Cardiac muscle cell (in vitro differentiated cells and primary cell): ENCODE measurements at regions not wholly inside any gene's neighbourhood (a gene's known extent, or its start where the extent isn't known, plus 50 kb on each side); places are given as distances from the start of the nearest gene placed in this dataset.

Source experiments
- DNase-seq, 2 donors: peaks; one replicate each; pipeline versions ENCODE4 v3.0.0 to v3.0.0-alpha.2; 2010 to 2017; ENCODE audit warnings: low read depth in 1 of 2, low spot score in 1 of 2
- H3K27ac ChIP-seq: fragments of 200-600 bp; sonication (generic); 2 replicates; pipeline ENCODE4 v1.5.1; 2016
- H3K27me3 ChIP-seq: fragments of 200-600 bp; sonication (generic); 2 replicates; pipeline ENCODE4 v1.6.0; 2016; ENCODE audit warnings: control low read depth
- H3K36me3 ChIP-seq: fragments of 200-600 bp; sonication (generic); 2 replicates; pipeline ENCODE4 v1.5.1; 2016; ENCODE audit warnings: control low read depth
- H3K4me1 ChIP-seq: fragments of 200-600 bp; sonication (generic); 2 replicates; pipeline ENCODE4 v1.8.1; 2017; ENCODE audit warnings: low read depth, mild to moderate bottlenecking, mixed run types
- H3K4me3 ChIP-seq: fragments of 200-600 bp; sonication (generic); 2 replicates; pipeline ENCODE4 v1.5.1; 2016; ENCODE audit warnings: mild to moderate bottlenecking
- H3K9me3 ChIP-seq: fragments of 200-600 bp; sonication (generic); 2 replicates; pipeline ENCODE4 v1.5.1; 2017; ENCODE audit warnings: low read depth, mild to moderate bottlenecking, control low read depth
- TF ChIP-seq, protein P1 (sequence below): IDR thresholded peaks from 2 replicates; pipeline ENCODE4 v1.5.1; 2012; ENCODE audit warnings: low read depth, mild to moderate bottlenecking, low read length

DNA sequence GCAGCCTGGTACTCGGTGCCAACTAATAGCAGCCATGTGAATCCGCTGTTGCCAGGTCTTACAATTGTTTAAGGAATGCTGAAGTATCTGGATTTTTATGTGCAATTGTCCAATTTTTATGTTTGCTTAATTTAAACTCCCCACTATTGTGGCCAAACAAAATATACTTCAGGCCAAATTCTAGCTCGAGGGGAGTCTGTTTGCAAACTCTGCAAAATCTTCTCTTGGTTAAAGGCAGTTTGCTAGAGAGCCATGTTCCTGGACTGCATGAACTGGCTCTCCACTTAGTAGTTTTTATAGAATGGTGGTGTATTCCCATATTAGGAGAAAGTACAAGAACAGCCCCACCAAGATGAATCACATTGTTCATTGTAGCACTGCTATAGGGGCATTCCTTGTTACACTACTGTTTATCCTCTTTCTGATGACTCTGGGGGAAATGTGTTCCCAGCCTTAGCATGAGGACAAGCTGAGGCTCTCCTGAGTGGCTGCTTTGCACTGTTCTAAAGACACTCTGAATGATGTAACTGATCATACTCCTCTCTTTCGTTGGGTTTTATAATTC lies 178.0 kb upstream of the GLI3 start:
- DNase-seq = peak in 1 of 2 donors; percentile 11
- no peaks in the 10 kb centered on the region for H3K27me3 ChIP-seq
- no peaks in the 10 kb centered on the region for H3K36me3 ChIP-seq
- no peak overlapping the region for H3K4me3 ChIP-seq
- H3K27ac ChIP-seq = no peak overlapping the region
- H3K4me1 ChIP-seq = no peaks in the 10 kb centered on the region
- TF ChIP-seq, protein P1, sequence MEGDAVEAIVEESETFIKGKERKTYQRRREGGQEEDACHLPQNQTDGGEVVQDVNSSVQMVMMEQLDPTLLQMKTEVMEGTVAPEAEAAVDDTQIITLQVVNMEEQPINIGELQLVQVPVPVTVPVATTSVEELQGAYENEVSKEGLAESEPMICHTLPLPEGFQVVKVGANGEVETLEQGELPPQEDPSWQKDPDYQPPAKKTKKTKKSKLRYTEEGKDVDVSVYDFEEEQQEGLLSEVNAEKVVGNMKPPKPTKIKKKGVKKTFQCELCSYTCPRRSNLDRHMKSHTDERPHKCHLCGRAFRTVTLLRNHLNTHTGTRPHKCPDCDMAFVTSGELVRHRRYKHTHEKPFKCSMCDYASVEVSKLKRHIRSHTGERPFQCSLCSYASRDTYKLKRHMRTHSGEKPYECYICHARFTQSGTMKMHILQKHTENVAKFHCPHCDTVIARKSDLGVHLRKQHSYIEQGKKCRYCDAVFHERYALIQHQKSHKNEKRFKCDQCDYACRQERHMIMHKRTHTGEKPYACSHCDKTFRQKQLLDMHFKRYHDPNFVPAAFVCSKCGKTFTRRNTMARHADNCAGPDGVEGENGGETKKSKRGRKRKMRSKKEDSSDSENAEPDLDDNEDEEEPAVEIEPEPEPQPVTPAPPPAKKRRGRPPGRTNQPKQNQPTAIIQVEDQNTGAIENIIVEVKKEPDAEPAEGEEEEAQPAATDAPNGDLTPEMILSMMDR = no peak
- H3K9me3 ChIP-seq = no peaks in the 10 kb centered on the region

DNA sequence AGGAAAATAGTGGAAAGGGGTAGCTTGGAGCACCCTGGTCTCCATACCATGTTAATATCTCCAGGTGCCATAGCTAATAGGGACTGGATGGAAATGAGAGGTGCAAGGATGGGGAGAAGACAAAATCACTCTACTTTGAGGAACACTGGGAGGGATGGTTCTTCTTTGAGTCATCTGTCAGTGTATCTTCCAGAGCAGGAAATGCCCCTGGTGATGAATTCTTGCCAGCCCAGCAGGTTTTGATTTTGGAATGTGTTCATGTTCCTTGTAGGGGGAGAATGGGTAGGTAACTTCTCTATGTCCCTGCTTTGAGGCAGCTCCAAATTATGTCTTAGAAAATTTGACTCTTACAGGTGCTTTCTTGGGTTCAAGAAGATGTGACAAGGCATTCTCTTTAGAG lies 177.0 kb upstream of the GLI3 start:
- Histone ChIP-seq H3K9me3 (no peaks in the 10 kb centered on the region), H3K4me3 (no peak overlapping the region), H3K36me3 (no peaks in the 10 kb centered on the region), H3K27ac (no peak overlapping the region), H3K4me1 (no peaks in the 10 kb centered on the region), H3K27me3 (no peaks in the 10 kb centered on the region)
- TF ChIP-seq, protein P1 = no peak
- DNase-seq = no peak

DNA sequence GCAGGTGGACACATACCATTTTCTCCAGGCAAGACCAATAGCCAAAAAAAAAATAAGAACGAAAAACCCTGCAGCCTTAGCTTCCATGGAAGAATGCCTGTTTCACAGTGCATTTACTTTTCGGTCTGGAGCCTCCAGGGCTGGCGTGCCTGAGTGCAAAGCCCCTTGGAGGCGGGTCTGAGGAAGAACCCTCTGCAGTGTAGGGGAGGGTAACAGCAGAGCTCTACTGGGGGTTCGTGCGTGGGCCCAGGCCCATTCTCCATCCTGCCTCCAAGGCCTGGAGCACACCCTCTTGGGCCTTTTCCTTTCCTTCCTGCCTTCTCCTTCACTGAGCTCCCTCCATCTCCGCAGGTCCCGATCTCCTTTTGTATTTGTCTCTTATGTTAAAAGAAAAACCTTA lies 172.3 kb upstream of the GLI3 start:
- TF ChIP-seq, protein P1 = no peak
- no peak overlapping the region for H3K27ac ChIP-seq
- no peaks in the 10 kb centered on the region for H3K4me1 ChIP-seq
- no peaks in the 10 kb centered on the region for H3K9me3 ChIP-seq
- H3K4me3 ChIP-seq = no peak overlapping the region
- no peaks in the 10 kb centered on the region for H3K36me3 ChIP-seq
- DNase-seq = no peak
- H3K27me3 ChIP-seq = no peaks in the 10 kb centered on the region

DNA sequence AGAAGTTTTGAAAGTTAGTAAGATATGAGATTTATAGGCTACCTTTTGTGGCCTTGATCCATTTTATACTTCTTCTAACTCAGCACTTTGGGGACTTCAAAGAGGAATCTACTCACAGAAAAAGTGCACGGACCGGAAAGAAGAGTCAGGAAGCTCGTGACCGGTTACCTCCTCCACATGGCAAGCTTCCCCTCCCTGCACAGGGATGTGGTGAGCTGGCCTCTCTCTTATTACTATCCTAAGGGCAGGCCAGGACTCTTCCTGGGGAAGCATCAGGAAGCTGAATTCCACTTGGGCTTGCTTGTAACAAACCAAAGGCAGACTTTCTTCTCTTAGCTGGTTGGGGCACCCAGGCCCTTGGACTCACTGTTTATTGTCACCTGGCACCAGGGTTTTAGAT lies 170.8 kb upstream of the GLI3 start:
- TF ChIP-seq, protein P1 = no peak
- peak in 1 of 2 donors; percentile 46 for DNase-seq

DNA sequence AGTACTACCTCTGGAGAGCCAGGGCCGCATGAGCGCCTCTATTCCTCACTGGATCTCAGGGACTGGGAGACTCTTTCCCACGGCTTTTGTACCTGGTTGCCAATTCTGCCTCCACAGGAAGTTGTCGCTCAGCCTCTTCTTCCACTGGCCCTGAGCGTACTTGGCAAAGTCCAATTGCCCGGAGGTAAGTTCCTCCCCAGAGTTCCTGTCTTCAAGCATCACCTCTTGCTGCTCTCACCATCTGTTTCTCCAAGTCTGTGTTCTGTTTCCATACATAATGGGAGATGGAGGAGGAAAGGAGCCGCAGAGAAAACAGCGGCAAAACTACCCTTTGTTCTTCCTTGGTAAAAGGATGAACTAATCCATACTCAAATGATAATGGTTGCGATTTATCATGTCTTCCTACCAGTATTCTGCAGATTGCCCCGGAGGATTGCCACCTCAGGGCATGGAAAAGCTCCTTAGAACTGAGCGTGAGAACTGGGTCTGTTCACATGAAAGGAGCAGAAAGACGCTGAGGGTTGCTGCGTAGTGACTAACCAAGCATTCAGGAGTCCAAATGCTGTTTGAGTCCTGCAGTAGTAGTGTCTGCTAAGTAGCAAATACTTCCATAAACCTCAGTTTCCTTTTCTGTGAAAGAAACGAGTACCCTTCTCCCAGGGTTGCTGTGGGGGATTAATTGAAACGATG lies 170.2 kb upstream of the GLI3 start:
- Histone ChIP-seq H3K4me1 (peaks cover 6% of the 10 kb centered on the region), H3K27ac (no peak overlapping the region), H3K27me3 (no peaks in the 10 kb centered on the region), H3K36me3 (no peaks in the 10 kb centered on the region), H3K4me3 (no peak overlapping the region), H3K9me3 (no peaks in the 10 kb centered on the region)
- no peak for DNase-seq
- TF ChIP-seq, protein P1 = no peak

More for the DNA sequence above, 170.8 kb upstream of the GLI3 start:
- Histone ChIP-seq H3K27me3 (no peaks in the 10 kb centered on the region), H3K27ac (no peak overlapping the region), H3K4me1 (peaks cover 6% of the 10 kb centered on the region), H3K4me3 (no peak overlapping the region), H3K9me3 (no peaks in the 10 kb centered on the region), H3K36me3 (no peaks in the 10 kb centered on the region)
